ENCODE measurements at regions not wholly inside any gene's neighbourhood (a gene's known extent, or its start where the extent isn't known, plus 50 kb on each side); places are given as distances from the start of the nearest gene placed in this dataset.

DNA sequence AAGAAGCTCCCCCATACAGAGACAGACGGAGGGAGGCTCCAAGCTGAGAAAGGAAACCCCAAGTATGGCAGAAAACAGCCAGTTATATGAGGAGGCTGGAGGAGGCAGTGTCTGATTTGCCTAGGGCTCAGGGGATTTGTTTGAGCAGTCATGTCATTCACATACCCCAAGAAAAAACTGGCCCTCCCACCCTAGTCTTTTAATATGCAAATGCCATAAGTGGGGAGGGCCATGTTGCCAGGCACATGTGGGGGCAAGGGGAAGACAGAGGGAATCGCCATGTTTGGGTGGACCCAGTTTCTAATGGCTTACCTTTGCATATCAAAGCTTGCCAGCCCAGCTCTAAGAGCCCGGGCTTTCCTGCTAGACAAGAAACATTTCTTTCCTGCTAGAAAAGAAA, 1163.8 kb downstream of the TAF11L14 start:
- peak overlapping the region; percentile 9; the same call in 2 of the 3 replicates for H3K27ac ChIP-seq (ENCODE audit: extremely low read depth, low read depth, low read length)
- no peaks in the 10 kb centered on the region for H3K9me3 ChIP-seq (replicated peaks; ENCODE audit: control insufficient read depth, insufficient read depth, low read depth, low read length)
- ChIA-PET POLR2A (no interaction called here), CTCF (ENCODE audit: low intra/inter-chr PET ratio) (no interaction called here)
- no peak overlapping the region for H3K9ac ChIP-seq (ENCODE audit: insufficient read depth in 1 of 2, low read depth in 2 of 2, low read length in 2 of 2)
- no peaks in the 10 kb centered on the region for H3K27me3 ChIP-seq (ENCODE audit: control insufficient read depth in 2 of 2, insufficient read depth in 2 of 2, low read length in 2 of 2)
- intact Hi-C loops (cut with micrococcal nuclease), result no loop called here
- FAIRE-seq (no peak), ATAC-seq (peak; percentile 45; the same call in 2 of the 3 replicates), DNase-seq (ENCODE audit: extremely low read depth in 1 of 4, low spot score in 3 of 4) (peak in 1 of 4 experiments; percentile 40)
- no peak overlapping the region for H3K4me2 ChIP-seq (ENCODE audit: insufficient read depth, low read length)
- H3K9me1 ChIP-seq (ENCODE audit: control insufficient read depth, insufficient read depth, low read length), result no peaks in the 10 kb centered on the region
- WGBS (ENCODE audit: insufficient coverage, low coverage, missing lambda C conversion rate), result 6% methylated on average over 3 of the region's 3 CpGs
- BruUV-seq (replicated peaks), result no TSS peak
- in situ Hi-C loops (cut with MboI), result no loop called here
- no peak overlapping the region for H3K4me3 ChIP-seq
- no peaks in the 10 kb centered on the region for H3K79me2 ChIP-seq (ENCODE audit: control insufficient read depth, insufficient read depth, low read length)
- no peaks in the 10 kb centered on the region for H3K36me3 ChIP-seq (ENCODE audit: control insufficient read depth, insufficient read depth, low read length)
- no peaks in the 10 kb centered on the region for H3K4me1 ChIP-seq (replicated peaks in 1 of 2; ENCODE audit: control insufficient read depth in 2 of 2, insufficient read depth in 2 of 2, low read length in 2 of 2)
- 0 out of 2 replicates have a peak overlapping the region, but pooled peaks have one; percentile 10 for H2AFZ ChIP-seq (ENCODE audit: low read depth, low read length)
- no peaks in the 10 kb centered on the region for H4K20me1 ChIP-seq (replicated peaks; ENCODE audit: control insufficient read depth, insufficient read depth, low read length)
- TF ChIP-seq DMBX1 (CRISPR knock-in tag; IDR thresholded peaks at IDR 0.05; ENCODE audit: borderline replicate concordance) (0 out of 2 replicates have a peak, but pooled peaks have one; percentile 34), PHTF2 (CRISPR knock-in tag; IDR thresholded peaks at IDR 0.05) (no peak)

GRCh38 chr5:18799482-18800128, 1165.3 kb downstream of the TAF11L14 start:
- BruUV-seq (replicated peaks), result no TSS peak
- TF ChIP-seq USF1 (CRISPR knock-in tag; IDR thresholded peaks at IDR 0.05) (no peak), BRD9 (IDR thresholded peaks at IDR 0.05; ENCODE audit: low read depth, partially characterized antibody) (no peak), PRMT5 (CRISPR knock-in tag; IDR thresholded peaks at IDR 0.05) (no peak), PYGO2 (tag; IDR thresholded peaks at IDR 0.05) (no peak), HNRNPK (IDR thresholded peaks at IDR 0.05; ENCODE audit: low read depth, low read length, poor library complexity, severe bottlenecking) (no peak), FOS (IDR thresholded peaks at IDR 0.05; ENCODE audit: extremely low read depth, insufficient read length) (no peak), LCOR (CRISPR knock-in tag; IDR thresholded peaks at IDR 0.05) (no peak), CCNT2 (IDR thresholded peaks at IDR 0.05; ENCODE audit: borderline replicate concordance, extremely low read depth, insufficient read length, low read depth, low read length) (no peak), NCOA2 (IDR thresholded peaks at IDR 0.05; ENCODE audit: partially characterized antibody in 2 of 2) (no peak), EHMT2 (IDR thresholded peaks at IDR 0.05) (0 out of 2 replicates have a peak, but pooled peaks have one; percentile 33)
- TF ChIP-seq, protein P1, sequence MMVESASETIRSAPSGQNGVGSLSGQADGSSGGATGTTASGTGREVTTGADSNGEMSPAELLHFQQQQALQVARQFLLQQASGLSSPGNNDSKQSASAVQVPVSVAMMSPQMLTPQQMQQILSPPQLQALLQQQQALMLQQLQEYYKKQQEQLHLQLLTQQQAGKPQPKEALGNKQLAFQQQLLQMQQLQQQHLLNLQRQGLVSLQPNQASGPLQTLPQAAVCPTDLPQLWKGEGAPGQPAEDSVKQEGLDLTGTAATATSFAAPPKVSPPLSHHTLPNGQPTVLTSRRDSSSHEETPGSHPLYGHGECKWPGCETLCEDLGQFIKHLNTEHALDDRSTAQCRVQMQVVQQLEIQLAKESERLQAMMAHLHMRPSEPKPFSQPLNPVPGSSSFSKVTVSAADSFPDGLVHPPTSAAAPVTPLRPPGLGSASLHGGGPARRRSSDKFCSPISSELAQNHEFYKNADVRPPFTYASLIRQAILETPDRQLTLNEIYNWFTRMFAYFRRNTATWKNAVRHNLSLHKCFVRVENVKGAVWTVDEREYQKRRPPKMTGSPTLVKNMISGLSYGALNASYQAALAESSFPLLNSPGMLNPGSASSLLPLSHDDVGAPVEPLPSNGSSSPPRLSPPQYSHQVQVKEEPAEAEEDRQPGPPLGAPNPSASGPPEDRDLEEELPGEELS (CRISPR knock-in tag; IDR thresholded peaks at IDR 0.05; ENCODE audit: borderline replicate concordance), result no peak

More at GRCh38 chr5:18799482-18800128, 1165.3 kb downstream of the TAF11L14 start:
- peak in 1 of 4 experiments; percentile 73 for DNase-seq (ENCODE audit: extremely low read depth in 1 of 4, low spot score in 3 of 4)
- intact Hi-C loops (cut with micrococcal nuclease), result no loop called here
- ChIA-PET POLR2A (no interaction called here), CTCF (ENCODE audit: low intra/inter-chr PET ratio) (no interaction called here)
- ATAC-seq, result peak; percentile 80
- peak overlapping the region; percentile 41 for H3K27ac ChIP-seq (ENCODE audit: extremely low read depth, low read depth, low read length)
- H3K9me1 ChIP-seq (ENCODE audit: control insufficient read depth, insufficient read depth, low read length), result no peaks in the 10 kb centered on the region
- H3K4me3 ChIP-seq, result no peak overlapping the region
- peak overlapping the region; percentile 63 for H2AFZ ChIP-seq (ENCODE audit: low read depth, low read length)
- H3K9ac ChIP-seq (ENCODE audit: insufficient read depth in 1 of 2, low read depth in 2 of 2, low read length in 2 of 2), result no peak overlapping the region
- H3K79me2 ChIP-seq (ENCODE audit: control insufficient read depth, insufficient read depth, low read length), result no peaks in the 10 kb centered on the region
- no peak overlapping the region for H3K4me2 ChIP-seq (ENCODE audit: insufficient read depth, low read length)
- H3K27me3 ChIP-seq (ENCODE audit: control insufficient read depth in 2 of 2, insufficient read depth in 2 of 2, low read length in 2 of 2), result no peaks in the 10 kb centered on the region
- no peaks in the 10 kb centered on the region for H4K20me1 ChIP-seq (replicated peaks; ENCODE audit: control insufficient read depth, insufficient read depth, low read length)
- 1% methylated on average over 6 of the region's 6 CpGs for WGBS (ENCODE audit: insufficient coverage, low coverage, missing lambda C conversion rate)
- no peaks in the 10 kb centered on the region for H3K36me3 ChIP-seq (ENCODE audit: control insufficient read depth, insufficient read depth, low read length)
- in situ Hi-C loops (cut with MboI), result no loop called here
- FAIRE-seq, result peak; percentile 64
- no peaks in the 10 kb centered on the region for H3K9me3 ChIP-seq (replicated peaks; ENCODE audit: control insufficient read depth, insufficient read depth, low read depth, low read length)
- no peaks in the 10 kb centered on the region for H3K4me1 ChIP-seq (replicated peaks in 1 of 2; ENCODE audit: control insufficient read depth in 2 of 2, insufficient read depth in 2 of 2, low read length in 2 of 2)
